Gastrocnemius medialis (tissue), 4 donors: ENCODE measurements at regions not wholly inside any gene's neighbourhood (a gene's known extent, or its start where the extent isn't known, plus 50 kb on each side); places are given as distances from the start of the nearest gene placed in this dataset.
"Not testable (repeated sequence)": the region's sequence is repeated elsewhere in the genome, so short reads cannot be mapped to it uniquely, and the experiment has no call there.

Source experiments
- ATAC-seq, 2 donors: fragments of 150-250 bp; one replicate each; pipeline ENCODE4 v1.9.1; 2016
- DNase-seq, 2 donors: peaks; one replicate each; pipeline ENCODE4 v3.0.0-alpha.2; 2019
- H3K27ac ChIP-seq, 4 donors: fragments of 200-600 bp; sonication (generic); 1 replicate in 1 of 4; 2 replicates in 3 of 4; pipeline ENCODE4 v1.5.1; 2016 to 2018; ENCODE audit warnings: mild to moderate bottlenecking in 2 of 4, moderate library complexity in 1 of 4
- H3K27me3 ChIP-seq, 3 donors: fragments of 200-600 bp; sonication (generic) in 2 of 3; 1 replicate in 1 of 3; 2 replicates in 2 of 3; pipeline versions ENCODE4 v1.5.1 to v1.6.0; 2016 to 2019; ENCODE audit warnings: mild to moderate bottlenecking in 1 of 3, moderate library complexity in 1 of 3
- H3K36me3 ChIP-seq, 2 donors: fragments of 200-600 bp; sonication (generic) in 1 of 2; one replicate each; pipeline ENCODE4 v1.5.1; 2017 to 2018
- H3K4me1 ChIP-seq, 2 donors: fragments of 200-600 bp; sonication (generic) in 1 of 2; one replicate each; pipeline ENCODE4 v1.5.1; 2016 to 2017; ENCODE audit warnings: mild to moderate bottlenecking in 2 of 2
- H3K4me3 ChIP-seq, 4 donors: fragments of 200-600 bp; sonication (generic) in 3 of 4; 1 replicate in 1 of 4; 2 replicates in 3 of 4; pipeline ENCODE4 v1.5.1; 2016 to 2019; ENCODE audit warnings: mild to moderate bottlenecking in 2 of 4
- H3K9me3 ChIP-seq, 3 donors: fragments of 200-600 bp; sonication (generic) in 2 of 3; 1 replicate in 1 of 3; 2 replicates in 2 of 3; pipeline ENCODE4 v1.5.1; 2016 to 2019
- POLR2A ChIP-seq, 2 donors: fragments of 450-650 bp; IDR thresholded peaks; one replicate each; pipeline ENCODE4 v1.6.1; 2017; ENCODE audit warnings: antibody characterized with exemption in 2 of 2, mild to moderate bottlenecking in 2 of 2, moderate library complexity in 2 of 2
- in situ Hi-C, 4 donors: fragments of 200-750 bp; cut with MboI; loops; one replicate each; pipeline versions ENCODE4 v1.15.0 to v1.8.0; 2017; ENCODE audit warnings: low sequenced_read_pairs in 4 of 4
- intact Hi-C: fragments of 100-400 bp; cut with DNase I; formaldehyde crosslinking; loops from one replicate; pipeline ENCODE4 v1.15.1; 2023; ENCODE audit warnings: low total_unique reads
- TF ChIP-seq, protein P1 (sequence below), 5 experiments: fragments of 450-650 bp in 3 of 5; fragments of 200-600 bp in 2 of 5; sonication (generic) in 2 of 5; IDR thresholded peaks in 4 of 5; conservative IDR thresholded peaks in 1 of 5; 1 replicate in 4 of 5; 2 replicates in 1 of 5; pipeline ENCODE4 v1.5.1; 2016 to 2019; ENCODE audit warnings: antibody characterized with exemption in 5 of 5, mild to moderate bottlenecking in 3 of 5, moderate library complexity in 3 of 5

DNA sequence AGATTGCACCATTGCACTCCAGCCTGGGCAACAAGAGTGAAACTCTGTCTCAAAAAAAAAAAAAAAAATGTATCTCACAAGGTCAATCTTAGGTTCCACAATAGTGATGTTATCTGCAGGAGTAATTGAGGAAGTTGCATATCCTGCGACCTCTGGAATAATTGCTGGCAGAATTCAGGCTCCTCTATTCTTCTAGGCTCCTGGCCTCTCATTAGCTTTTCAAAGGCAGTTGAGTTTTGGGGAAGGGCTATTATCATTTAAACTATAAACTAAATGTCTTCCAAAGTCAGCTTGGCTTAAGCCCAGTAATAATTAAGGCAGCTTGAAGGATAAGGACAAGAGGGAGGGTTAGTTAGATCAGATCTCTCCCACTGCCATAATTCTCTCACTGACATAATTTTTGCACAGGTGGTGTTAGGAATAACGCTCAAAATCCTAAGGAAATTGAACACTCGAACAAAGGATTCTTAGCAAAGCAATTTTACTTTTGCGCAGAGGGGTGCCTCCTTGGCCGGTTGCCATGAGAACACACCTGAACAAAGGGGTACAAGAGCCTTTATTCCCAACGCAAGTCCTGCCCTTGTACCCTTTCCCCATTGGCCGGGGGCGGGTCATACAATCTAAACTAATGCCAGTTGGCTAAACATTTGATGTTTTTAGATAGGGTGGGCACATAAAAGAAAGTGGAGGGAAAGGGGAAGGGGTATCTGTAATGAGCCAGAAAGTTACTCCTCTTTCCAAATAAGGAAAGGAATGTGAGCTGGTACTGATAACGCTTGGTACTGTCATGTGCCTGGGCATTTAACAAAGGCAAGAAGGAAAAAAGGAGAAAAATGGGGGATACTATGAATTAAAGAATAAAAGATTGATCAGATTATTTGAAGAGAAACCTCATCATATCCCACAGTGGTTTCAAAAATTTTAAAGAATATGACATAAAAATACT is 106.4 kb upstream of the CCNG1 start:
- DNase-seq (no peak), ATAC-seq (no peak)
- TF ChIP-seq, protein P1, sequence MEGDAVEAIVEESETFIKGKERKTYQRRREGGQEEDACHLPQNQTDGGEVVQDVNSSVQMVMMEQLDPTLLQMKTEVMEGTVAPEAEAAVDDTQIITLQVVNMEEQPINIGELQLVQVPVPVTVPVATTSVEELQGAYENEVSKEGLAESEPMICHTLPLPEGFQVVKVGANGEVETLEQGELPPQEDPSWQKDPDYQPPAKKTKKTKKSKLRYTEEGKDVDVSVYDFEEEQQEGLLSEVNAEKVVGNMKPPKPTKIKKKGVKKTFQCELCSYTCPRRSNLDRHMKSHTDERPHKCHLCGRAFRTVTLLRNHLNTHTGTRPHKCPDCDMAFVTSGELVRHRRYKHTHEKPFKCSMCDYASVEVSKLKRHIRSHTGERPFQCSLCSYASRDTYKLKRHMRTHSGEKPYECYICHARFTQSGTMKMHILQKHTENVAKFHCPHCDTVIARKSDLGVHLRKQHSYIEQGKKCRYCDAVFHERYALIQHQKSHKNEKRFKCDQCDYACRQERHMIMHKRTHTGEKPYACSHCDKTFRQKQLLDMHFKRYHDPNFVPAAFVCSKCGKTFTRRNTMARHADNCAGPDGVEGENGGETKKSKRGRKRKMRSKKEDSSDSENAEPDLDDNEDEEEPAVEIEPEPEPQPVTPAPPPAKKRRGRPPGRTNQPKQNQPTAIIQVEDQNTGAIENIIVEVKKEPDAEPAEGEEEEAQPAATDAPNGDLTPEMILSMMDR (IDR thresholded peaks at IDR 0.05 in 4 of 5, conservative IDR thresholded peaks at IDR 0.05 in 1 of 5) = no peak
- no peak for TF ChIP-seq POLR2A (IDR thresholded peaks at IDR 0.05)
- in situ Hi-C loops (no loop called here), intact Hi-C loops (no loop called here)
- Histone ChIP-seq H3K27ac (no peak overlapping the region), H3K27me3 (no peaks in the 10 kb centered on the region), H3K4me3 (no peak overlapping the region), H3K9me3 (no peaks in the 10 kb centered on the region), H3K4me1 (no peaks in the 10 kb centered on the region), H3K36me3 (no peaks in the 10 kb centered on the region)

- H3K4me1 ChIP-seq, H3K36me3 ChIP-seq, DNase-seq, ATAC-seq, in situ Hi-C loops, H3K4me3 ChIP-seq, H3K27ac ChIP-seq, H3K27me3 ChIP-seq, intact Hi-C loops, H3K9me3 ChIP-seq: not testable (repeated sequence)
These were observed 101.3 kb upstream of the CCNG1 start for GRCh38 chr5:163336074-163336473.

DNA sequence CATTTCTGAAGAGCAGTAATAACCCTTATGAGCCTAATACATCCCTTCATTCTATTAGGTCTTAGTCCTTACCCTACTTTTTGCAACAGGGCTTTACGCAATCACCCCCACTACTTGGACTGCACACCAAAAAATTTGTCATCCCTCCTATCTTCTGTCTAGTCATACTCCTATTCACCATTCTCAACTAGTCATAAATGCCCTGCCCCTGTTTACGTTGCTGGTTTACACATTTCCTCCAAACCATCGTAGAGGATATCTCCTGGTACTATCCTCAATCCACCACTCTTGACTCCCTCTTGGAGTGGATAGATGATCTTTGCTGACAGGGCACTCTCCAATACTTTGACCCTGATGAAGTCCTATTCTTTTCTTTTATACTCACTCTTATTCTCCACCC is 98.2 kb upstream of the CCNG1 start:
- no peaks in the 10 kb centered on the region for H3K9me3 ChIP-seq
- no peak overlapping the region for H3K27ac ChIP-seq
- no peaks in the 10 kb centered on the region for H3K27me3 ChIP-seq
- H3K36me3 ChIP-seq = no peaks in the 10 kb centered on the region
- no peaks in the 10 kb centered on the region for H3K4me1 ChIP-seq
- no peak for TF ChIP-seq POLR2A (IDR thresholded peaks at IDR 0.05)
- TF ChIP-seq, protein P1 (IDR thresholded peaks at IDR 0.05 in 4 of 5, conservative IDR thresholded peaks at IDR 0.05 in 1 of 5) = no peak
- DNase-seq = no peak
- H3K4me3 ChIP-seq = no peak overlapping the region
- intact Hi-C loops = no loop called here
- in situ Hi-C loops = no loop called here
- ATAC-seq = no peak

DNA sequence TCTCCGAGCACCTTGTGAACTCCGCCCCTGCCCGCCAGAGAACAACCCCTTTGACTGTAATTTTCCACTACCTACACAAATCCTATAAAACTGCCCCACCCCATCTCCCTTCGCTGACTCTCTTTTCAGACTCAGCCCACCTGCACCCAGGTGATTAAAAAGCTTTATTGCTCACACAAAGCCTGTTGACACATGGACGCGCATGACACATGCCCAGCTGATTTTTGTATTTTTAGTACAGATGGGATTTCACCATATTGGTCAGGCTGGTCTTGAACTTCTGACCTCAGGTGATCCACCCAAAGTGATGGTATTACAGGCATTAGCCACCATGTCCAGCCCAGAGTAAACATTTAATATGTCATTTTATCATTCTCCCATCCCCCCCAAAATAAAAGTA is 97.0 kb upstream of the CCNG1 start:
- in situ Hi-C loops, DNase-seq, H3K9me3 ChIP-seq, intact Hi-C loops, H3K4me3 ChIP-seq, ATAC-seq, H3K27ac ChIP-seq, H3K27me3 ChIP-seq, H3K4me1 ChIP-seq, H3K36me3 ChIP-seq: not testable (repeated sequence)

- no peaks in the 10 kb centered on the region for H3K27me3 ChIP-seq
- no peaks in the 10 kb centered on the region for H3K4me1 ChIP-seq
- no peak overlapping the region for H3K27ac ChIP-seq
- DNase-seq (no peak), ATAC-seq (no peak)
- intact Hi-C loops = no loop called here
- TF ChIP-seq, protein P1 (IDR thresholded peaks at IDR 0.05 in 4 of 5, conservative IDR thresholded peaks at IDR 0.05 in 1 of 5) = no peak
- no peak for TF ChIP-seq POLR2A (IDR thresholded peaks at IDR 0.05)
- no peaks in the 10 kb centered on the region for H3K36me3 ChIP-seq
- no peaks in the 10 kb centered on the region for H3K9me3 ChIP-seq
- in situ Hi-C loops = no loop called here
- no peak overlapping the region for H3K4me3 ChIP-seq
These were observed 95.1 kb upstream of the CCNG1 start for GRCh38 chr5:163342306-163342705.
